GM18519 (cell line): ENCODE measurements at regions not wholly inside any gene's neighbourhood (a gene's known extent, or its start where the extent isn't known, plus 50 kb on each side); places are given as distances from the start of the nearest gene placed in this dataset.
A peak's percentile ranks its signal among the peaks of the same experiment; 100 is the strongest.

Experiments
- ATAC-seq: cut with Tn5 transposase; IDR thresholded peaks from one replicate; pipeline ENCODE4 v1.9.1; 2021; ENCODE audit warnings: mild to moderate bottlenecking, moderate library complexity; ENCODE audit not compliant: unreplicated experiment, low FRiP score

DNA sequence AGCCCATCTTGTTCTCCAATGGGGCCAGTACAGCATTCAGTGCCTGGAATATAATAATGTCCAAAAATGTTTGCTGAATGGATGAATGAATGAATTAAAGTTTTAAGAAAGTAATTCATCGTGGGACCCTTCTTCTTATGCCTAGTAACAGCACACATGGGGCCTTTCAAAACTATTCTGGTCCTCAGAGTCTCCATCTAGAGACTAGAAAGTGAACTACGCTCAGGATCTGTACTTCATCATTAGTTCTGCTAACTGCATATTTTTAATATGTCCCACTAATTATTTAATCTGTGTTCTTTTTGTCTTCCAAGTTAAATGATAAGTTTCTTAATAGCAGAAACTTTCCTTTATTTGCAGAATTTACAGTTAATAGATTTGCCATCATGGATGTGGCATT lies 172.5 kb downstream of the SMAD2 start:
- ATAC-seq = no peak

DNA sequence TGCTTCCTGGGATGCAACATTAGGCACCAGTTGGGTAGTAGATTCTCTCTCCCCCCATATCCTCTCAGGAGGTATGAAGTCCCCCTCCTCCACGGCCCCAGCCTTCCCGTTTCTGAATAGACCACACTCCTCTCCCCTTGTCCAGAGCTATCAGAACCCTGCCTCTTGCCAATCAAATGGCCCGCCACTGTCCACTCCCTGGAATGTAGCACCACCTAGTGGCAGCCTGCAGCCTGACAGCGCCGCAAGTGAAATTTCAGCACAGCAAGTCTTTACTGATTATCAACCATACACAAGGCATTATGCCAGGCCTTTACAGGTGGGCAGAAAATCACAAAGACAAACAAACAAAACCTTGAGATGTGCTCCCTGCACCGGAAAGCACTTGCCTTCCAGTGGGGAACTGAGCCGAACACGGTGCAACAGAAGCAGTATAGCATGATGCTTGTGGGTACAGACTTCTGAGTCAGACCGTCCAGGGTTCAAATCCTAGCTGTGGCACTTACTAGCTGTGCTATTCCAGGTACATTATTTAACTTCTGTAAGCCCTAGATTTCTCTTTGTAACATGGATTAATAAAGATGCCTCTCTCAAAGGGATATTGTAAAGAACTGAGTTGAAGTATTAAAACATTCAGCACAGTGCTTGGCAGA lies 174.0 kb downstream of the SMAD2 start:
- no peak for ATAC-seq

DNA sequence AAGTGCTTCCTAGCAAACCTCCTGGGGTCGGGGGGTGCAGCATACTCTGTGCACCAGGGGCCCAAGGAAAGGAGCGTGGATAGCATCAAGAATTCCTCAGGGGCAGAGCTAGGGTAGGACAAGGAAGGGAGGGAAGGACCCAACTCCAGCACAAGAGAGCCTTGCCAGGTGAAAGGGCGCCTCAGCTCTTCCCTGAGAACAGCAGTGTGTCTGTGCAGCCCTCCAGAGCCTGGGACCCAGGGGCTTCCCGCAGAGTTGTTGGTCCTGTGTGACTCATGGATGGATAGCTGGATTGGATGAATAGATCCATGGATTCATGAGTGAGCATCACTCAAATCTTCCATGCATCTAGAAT lies 175.4 kb downstream of the SMAD2 start:
- ATAC-seq = no peak

GRCh38 chr18:47754311-47755101 lies 176.0 kb downstream of the SMAD2 start:
- no peak for ATAC-seq

- ATAC-seq = no peak
These were observed 177.4 kb downstream of the SMAD2 start for GRCh38 chr18:47752796-47753645.

DNA sequence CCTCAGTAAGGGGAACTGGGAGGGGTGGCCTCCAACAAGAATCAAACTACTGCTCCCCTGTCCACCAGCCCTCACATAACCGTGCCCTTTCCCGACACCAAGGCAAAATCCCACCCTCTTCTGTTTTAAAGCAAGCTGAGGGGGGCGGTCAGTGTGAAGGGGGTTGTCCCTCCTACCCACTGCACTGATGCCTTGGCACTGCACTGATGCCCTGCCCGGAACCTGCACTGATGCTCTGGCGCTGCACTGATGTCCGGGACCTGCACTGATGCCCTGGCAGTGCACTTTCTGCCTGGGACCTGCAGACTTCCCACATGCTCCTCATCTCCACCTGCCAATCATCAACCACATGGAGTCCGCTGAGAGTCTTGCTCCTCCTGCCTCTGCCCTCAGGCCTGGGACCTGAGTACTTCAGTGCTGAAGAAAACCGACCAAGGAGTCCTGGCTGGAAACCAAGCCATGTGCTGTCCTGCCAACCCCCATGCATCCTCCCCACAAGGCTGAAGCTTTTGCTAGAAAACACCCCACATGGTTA lies 179.5 kb downstream of the SMAD2 start:
- no peak for ATAC-seq

DNA sequence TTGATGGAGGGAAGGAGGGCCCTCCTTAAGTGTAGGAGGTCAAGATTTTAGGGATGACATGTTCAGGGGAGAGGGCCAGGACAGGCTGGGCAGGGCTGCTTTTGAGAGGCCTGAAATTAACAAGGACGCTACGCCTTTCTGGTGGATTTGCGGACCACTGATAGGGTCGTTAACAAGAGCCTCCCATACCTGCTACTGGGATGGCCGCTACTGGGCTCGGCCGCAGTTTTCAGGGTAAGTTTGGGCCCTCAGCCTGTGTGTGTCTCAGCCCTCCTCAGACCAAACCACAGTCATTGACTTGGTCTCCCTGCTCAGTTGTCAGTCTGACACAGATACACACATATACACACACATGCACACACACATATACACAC lies 180.9 kb downstream of the SMAD2 start:
- ATAC-seq = no peak

- peak; percentile 76 for ATAC-seq
These were observed 181.4 kb downstream of the SMAD2 start for GRCh38 chr18:47748847-47749599.

DNA sequence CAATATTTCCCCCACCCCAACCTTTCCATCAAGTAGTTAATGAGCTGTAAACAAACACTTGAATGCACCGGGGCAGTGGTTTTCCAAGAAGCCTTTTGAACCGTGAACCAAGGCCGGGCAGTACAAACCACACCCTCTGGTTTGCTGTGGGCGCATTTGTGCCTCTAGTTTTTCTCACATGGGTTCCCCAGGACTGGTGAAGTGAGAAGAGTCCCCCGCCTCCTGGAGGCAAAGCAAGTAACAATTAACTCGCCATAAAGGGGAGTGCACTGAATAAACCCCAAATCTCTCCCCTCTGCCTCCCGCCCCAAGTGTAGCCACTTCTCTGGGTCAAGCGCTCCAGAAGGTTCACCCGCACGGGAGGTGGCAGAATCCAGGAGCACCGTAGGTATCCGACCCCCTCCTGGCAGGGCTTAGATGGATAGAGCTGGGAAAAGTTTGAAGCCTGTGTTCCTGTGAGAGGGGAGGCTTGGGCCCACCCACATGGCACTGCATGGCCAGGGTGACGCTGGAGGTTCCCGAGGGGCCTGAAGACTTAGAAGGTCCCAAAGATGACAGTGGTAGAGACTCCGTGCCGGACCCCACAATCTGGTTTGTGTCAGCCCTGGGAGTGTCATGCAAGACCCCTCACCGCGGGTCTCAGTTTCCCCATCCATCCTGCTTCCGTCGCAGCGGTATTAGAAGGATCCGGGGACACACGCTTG lies 182.2 kb downstream of the SMAD2 start:
- no peak for ATAC-seq

DNA sequence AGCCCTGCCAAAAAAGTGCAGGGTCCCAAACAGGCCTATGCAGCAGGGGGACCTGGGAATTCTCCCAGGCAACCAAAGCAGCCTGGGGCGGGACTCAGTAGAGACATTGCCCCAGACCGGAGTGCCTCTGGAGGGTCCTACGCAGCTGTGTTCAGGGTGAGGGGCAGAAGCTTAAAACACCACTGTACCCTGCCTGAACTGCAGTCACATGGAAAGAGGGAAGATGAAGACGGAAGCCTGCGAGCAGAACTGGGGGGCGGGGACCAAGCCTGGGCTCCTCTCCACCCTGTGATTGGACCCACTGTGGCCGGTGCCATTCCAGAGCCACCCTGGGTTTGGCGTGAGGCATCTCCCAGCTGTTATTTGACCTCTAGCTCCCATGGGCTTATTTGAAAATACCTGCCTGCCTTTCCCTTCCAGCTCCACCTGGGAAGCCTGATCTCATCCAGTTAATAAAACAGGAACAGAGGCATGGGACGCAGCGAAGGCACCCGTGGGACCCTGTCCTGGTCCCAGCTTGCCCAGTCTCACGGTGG lies 183.1 kb downstream of the SMAD2 start:
- no peak for ATAC-seq

- ATAC-seq = no peak
These were observed 183.8 kb downstream of the SMAD2 start for GRCh38 chr18:47746615-47747014.

DNA sequence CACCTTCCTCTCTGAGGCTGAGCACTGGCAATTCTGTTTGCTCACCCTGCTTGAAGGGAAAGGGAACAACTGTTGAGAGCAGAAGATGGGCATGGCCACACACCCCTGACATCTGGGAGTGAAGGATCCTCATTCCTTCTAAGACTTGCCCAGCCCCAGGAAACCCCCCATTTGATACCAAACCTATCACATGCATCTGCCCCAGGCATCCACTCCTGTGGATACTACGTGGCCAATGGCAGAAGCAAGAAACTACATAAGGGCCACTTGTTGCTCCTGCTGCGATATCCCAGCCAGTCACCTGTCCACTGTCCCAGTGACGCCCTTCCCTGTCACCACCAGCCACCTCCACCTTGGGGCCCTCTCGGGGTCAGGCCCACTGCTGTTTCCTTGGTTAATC lies 185.2 kb downstream of the SMAD2 start:
- no peak for ATAC-seq

DNA sequence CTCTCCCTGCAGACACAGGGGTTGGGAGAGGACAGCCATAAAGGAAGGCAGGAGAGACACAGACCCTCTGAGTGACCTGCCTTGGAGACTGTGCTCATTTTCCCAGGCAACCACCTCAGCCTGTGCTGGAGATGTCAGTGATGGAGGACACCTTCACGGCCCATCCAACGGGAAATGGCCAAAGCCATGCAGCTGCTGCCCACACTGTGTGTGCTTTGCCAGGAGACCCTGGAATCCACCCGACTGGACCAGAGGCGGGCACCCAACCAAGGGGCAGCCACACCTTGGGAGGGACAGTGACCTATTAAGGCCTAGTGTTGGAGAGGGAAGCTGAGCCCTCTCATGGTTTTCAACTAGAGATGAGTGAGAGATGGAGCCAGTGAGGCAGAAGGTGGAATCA lies 192.5 kb downstream of the SMAD2 start:
- no peak for ATAC-seq

- no peak for ATAC-seq
These were observed 193.1 kb downstream of the SMAD2 start for GRCh38 chr18:47737198-47737830.

DNA sequence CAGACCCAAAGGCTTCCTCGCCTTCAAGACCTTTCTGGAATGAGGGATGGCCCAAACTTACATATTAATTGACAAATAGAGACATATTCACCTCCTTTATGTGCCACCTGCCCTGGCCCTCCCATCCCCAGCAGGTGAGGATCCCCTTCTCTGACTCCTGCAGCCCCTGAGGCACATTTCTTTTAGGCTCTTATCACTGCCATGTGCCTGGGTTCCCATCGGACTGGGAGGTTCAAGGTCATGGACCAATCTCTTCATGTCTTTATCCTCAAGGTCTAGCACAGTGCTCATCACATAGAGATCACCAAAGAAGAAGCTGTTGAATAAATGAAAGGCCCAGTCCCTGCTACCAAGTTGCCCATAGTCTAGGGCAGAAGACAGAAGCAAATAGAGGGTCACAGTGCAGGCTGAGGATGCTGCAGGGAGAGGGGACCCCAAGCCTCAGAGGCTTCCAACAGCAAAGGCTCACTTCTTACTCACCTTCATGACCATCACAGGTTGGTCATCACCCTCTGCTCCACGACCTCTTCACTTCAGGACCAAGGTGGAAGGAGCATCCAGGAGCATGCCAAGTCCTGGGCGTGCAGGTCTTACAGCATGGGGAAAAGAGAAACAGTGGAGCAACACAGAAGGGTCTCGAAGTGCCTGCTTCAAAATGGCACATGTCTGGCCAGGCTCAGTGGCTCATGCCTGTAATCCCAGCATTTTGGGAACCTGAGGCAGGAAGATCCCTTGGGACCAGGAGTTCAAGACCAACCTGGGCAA lies 193.9 kb downstream of the SMAD2 start:
- no peak for ATAC-seq

DNA sequence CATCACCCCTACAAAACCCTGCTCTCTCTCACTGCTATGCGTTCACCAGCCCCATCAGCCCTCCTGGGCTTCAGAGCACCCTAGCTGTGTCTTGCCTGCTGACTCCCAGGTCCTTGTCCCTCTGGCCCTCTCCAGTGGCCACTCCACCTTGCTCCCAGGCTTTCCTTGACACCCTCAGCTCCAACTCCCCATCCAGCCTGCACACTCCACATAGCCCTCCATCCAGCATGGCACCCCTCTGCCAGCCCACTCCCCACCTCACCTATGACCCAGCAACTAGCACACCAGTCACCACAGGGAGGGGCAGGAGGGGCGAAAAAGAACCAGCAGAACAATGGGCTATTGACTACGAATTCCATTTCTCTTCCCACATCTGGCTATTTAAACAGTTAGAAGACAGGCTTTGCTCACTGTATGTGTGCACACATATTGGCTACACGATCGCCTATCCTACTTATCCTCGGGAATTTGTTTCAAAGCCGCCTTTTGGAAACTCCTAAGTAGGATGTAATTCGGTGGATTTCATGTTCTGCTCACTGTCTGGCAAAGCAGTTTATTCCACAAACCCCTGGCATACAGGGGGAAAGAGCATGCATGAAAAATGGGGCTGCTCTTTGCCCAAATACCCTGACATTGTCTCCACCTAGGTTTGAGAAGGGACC lies 195.3 kb downstream of the SMAD2 start:
- ATAC-seq = no peak

GRCh38 chr18:47731276-47731675 lies 199.2 kb downstream of the SMAD2 start:
- ATAC-seq = no peak

DNA sequence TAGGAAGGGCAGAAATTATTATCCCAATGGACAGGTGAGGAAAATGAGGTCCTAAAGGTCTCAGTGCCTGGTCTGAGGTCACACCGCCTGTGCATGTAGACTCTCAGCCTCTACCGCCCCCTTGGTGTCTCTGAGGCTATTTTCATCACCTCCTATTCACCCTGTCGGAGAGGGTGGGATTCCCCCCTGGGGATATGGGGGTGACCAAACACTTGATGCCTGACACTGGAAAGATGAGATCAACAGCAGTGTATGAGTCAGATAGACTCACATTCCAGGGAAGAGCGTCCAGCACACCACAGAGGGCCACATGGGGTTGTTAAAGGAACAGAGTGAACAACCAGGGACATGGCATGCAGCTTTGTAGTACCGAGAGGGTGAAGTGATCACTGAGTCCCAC lies 199.7 kb downstream of the SMAD2 start:
- no peak for ATAC-seq
